HepG2 (cell line): ENCODE measurements at regions not wholly inside any gene's neighbourhood (a gene's known extent, or its start where the extent isn't known, plus 50 kb on each side); places are given as distances from the start of the nearest gene placed in this dataset.

Experiments
- ATAC-seq: fragments of 200-7000 bp; cut with Tn5 transposase; 3 replicates; pipeline ENCODE4 v1.9.1; 2020; ENCODE audit warnings: mild to moderate bottlenecking, moderate library complexity
- BruUV-seq: library from RNA; stranded (reverse); fragments of 400-500 nt; replicated peaks from 2 replicates; lab custom pipeline; 2021; lab: Mats Ljungman, UMichigan
- CTCF ChIA-PET: fragments of 300-600 bp; formaldehyde crosslinking; extraction: SDS; loops from one replicate; lab custom pipeline; 2021; ENCODE audit warnings: low total read pairs, inconsistent platforms, low intra/inter-chr PET ratio; lab: Yijun Ruan, JAX
- POLR2A ChIA-PET: fragments of 350-600 bp; sonication (Branson Sonifier 250); formaldehyde crosslinking; loops from one replicate; lab custom pipeline; 2020; ENCODE audit warnings: antibody characterized with exemption, inconsistent platforms; lab: Yijun Ruan, JAX
- DNase-seq: peaks from one replicate; pipeline ENCODE4 v3.0.0-alpha.2; 2015; ENCODE audit warnings: low spot score
- FAIRE-seq: peaks from 3 replicates; lab custom pipeline; 2011; peaks lifted over from hg19 to GRCh38; lab: Jason Lieb, UNC
- H2AFZ ChIP-seq: one replicate; pipeline ENCODE4 v1.6.1; 2011; ENCODE audit warnings: low read length, inconsistent platforms
- H3K27ac ChIP-seq: fragments of 300-600 bp; 3 replicates; pipeline ENCODE4 v1.8.0; 2011; ENCODE audit warnings: mixed run types, mild to moderate bottlenecking, mixed read lengths, low read length, inconsistent platforms; ENCODE audit not compliant: insufficient read depth; ENCODE audit errors: extremely low read length
- H3K27me3 ChIP-seq, 2 experiments: fragments of 200-600 bp in 1 of 2; 2 replicates in 1 of 2; 3 replicates in 1 of 2; pipeline versions ENCODE4 v1.6.0 to v1.8.0; 2011; ENCODE audit warnings: low read length in 2 of 2, mild to moderate bottlenecking in 2 of 2, moderate library complexity in 2 of 2, inconsistent platforms in 1 of 2; ENCODE audit not compliant: insufficient read depth in 2 of 2, control insufficient read depth in 1 of 2
- H3K36me3 ChIP-seq, 2 experiments: fragments of 200-600 bp in 1 of 2; replicated peaks in 1 of 2; 2 replicates in 1 of 2; 3 replicates in 1 of 2; pipeline versions ENCODE4 v1.5.1 to v1.8.0; 2011; ENCODE audit warnings: low read length in 2 of 2, inconsistent platforms in 1 of 2; ENCODE audit not compliant: insufficient read depth in 2 of 2, control insufficient read depth in 1 of 2
- H3K4me1 ChIP-seq: 2 replicates; pipeline ENCODE4 v1.5.1; 2012; ENCODE audit warnings: low read length, inconsistent platforms; ENCODE audit not compliant: insufficient read depth
- H3K4me2 ChIP-seq: 2 replicates; pipeline ENCODE4 v1.6.0; 2011; ENCODE audit warnings: low read depth, low read length, inconsistent platforms
- H3K4me3 ChIP-seq, 3 experiments: fragments of 200-600 bp in 1 of 3; sonication (generic), shearing (Covaris generic) in 1 of 3; replicated peaks in 1 of 3; 2 replicates each; pipeline ENCODE4 v1.5.1; 2011 to 2016; ENCODE audit warnings: low read length in 3 of 3, inconsistent platforms in 2 of 3, low read depth in 2 of 3, mild to moderate bottlenecking in 2 of 3, control low read depth in 1 of 3, mixed read lengths in 1 of 3; ENCODE audit not compliant: insufficient read depth in 1 of 3
- H3K79me2 ChIP-seq: one replicate; pipeline ENCODE4 v1.6.1; 2011; ENCODE audit warnings: low read length, inconsistent platforms; ENCODE audit not compliant: insufficient read depth
- H3K9ac ChIP-seq: 2 replicates; pipeline ENCODE4 v1.6.0; 2011; ENCODE audit warnings: mild to moderate bottlenecking, low read depth, low read length, inconsistent platforms; ENCODE audit not compliant: insufficient read depth
- H3K9me3 ChIP-seq: 2 replicates; pipeline ENCODE4 v1.5.1; 2012; ENCODE audit warnings: mild to moderate bottlenecking, low read length
- H4K20me1 ChIP-seq: 2 replicates; pipeline ENCODE4 v1.6.0; 2011; ENCODE audit warnings: inconsistent platforms, mild to moderate bottlenecking, low read length, moderate library complexity; ENCODE audit not compliant: insufficient read depth
- BCL6 ChIP-seq: IDR thresholded peaks from 2 replicates; pipeline ENCODE4 v1.6.1; 2016; ENCODE audit warnings: missing genetic modification reagents, missing compliant biosample characterization
- CBX5 ChIP-seq: sonication (generic); formaldehyde crosslinking; IDR thresholded peaks from 2 replicates; pipeline ENCODE4 v1.4.0; 2020; ENCODE audit warnings: missing genetic modification reagents, borderline replicate concordance
- ELF3 ChIP-seq: IDR thresholded peaks from 2 replicates; pipeline ENCODE4 v1.6.1; 2016; ENCODE audit warnings: missing genetic modification reagents, missing compliant biosample characterization
- NFE2 ChIP-seq: sonication (generic); formaldehyde crosslinking; IDR thresholded peaks from 2 replicates; pipeline ENCODE4 v1.4.0; 2020; ENCODE audit warnings: missing genetic modification reagents
- RBM22 ChIP-seq: fragments of 200-400 bp; formaldehyde crosslinking; optimal IDR thresholded peaks from 2 replicates; pipeline ENCODE3; 2017; ENCODE audit warnings: mild to moderate bottlenecking, low read length, moderate library complexity
- SP140L ChIP-seq: sonication (generic); formaldehyde crosslinking; IDR thresholded peaks from 2 replicates; pipeline ENCODE4 v1.4.0; 2020; ENCODE audit warnings: missing genetic modification reagents, borderline replicate concordance
- ZNF354B ChIP-seq: sonication (generic); formaldehyde crosslinking; IDR thresholded peaks from 2 replicates; pipeline ENCODE4 v1.8.0; 2022; ENCODE audit warnings: mild to moderate bottlenecking, missing genetic modification reagents
- ZNF792 ChIP-seq: IDR thresholded peaks from 2 replicates; pipeline ENCODE4 v1.6.1; 2016
- ZSCAN29 ChIP-seq: sonication (generic); formaldehyde crosslinking; conservative IDR thresholded peaks from 2 replicates; pipeline ENCODE4 v1.4.0; 2020; ENCODE audit warnings: mild to moderate bottlenecking, missing genetic modification reagents
- WGBS: methylation state at CpG from one replicate; pipeline ENCODE4 v1.1.6; 2017; ENCODE audit warnings: low lambda C conversion rate; 5-methylcytosine and 5-hydroxymethylcytosine counted together
- in situ Hi-C: cut with HindIII; loops from 2 replicates; pipeline ENCODE4 v1.10.0; 2017; ENCODE audit warnings: low pct_unique_long_range_greater_than_20kb; ENCODE audit not compliant: extremely low pct_ligation_motif_present
- intact Hi-C: fragments of 100-400 bp; cut with micrococcal nuclease; formaldehyde crosslinking; loops from one replicate; pipeline ENCODE4 v1.10.0; 2022; ENCODE audit not compliant: unreplicated experiment
- TF ChIP-seq, protein P1 (sequence below): IDR thresholded peaks from 2 replicates; pipeline ENCODE4 v1.4.0; 2020; ENCODE audit warnings: mild to moderate bottlenecking, missing genetic modification reagents
- TF ChIP-seq, protein P2 (sequence below): sonication (generic); formaldehyde crosslinking; IDR thresholded peaks from 2 replicates; pipeline ENCODE4 v1.9.0; 2021; ENCODE audit warnings: missing genetic modification reagents, borderline replicate concordance

DNA sequence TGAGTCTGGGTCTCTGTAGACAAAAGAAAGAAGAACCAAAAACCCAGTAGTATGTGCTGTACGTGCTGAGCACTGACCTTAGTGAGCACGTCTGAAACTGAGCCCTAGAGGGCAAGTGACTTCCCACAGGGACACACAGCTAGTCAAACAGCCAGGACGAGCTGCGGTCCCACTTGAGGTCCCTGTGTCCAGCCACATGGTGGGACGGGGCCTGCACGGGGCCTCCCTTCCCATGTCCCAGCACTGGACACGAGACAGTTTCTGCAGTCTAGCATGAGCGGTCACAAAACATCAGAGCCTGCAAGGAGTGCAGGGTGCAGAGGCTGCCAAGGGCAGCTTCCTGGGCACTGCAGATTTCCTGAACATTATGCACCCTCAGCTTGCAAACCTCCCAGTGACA, 121.6 kb downstream of the NCOR2 start:
- H3K36me3 ChIP-seq = peaks cover 13 to 24% of the 10 kb centered on the region in 2 experiments

More for the DNA sequence above, 121.6 kb downstream of the NCOR2 start:
- Histone ChIP-seq H3K9ac (no peak overlapping the region), H3K79me2 (no peaks in the 10 kb centered on the region), H2AFZ (no peak overlapping the region), H3K4me3 (no peak overlapping the region), H3K27me3 (no peaks in the 10 kb centered on the region), H3K4me1 (no peaks in the 10 kb centered on the region), H3K9me3 (no peaks in the 10 kb centered on the region), H3K27ac (no peak overlapping the region), H4K20me1 (no peaks in the 10 kb centered on the region), H3K4me2 (no peak overlapping the region)
- intact Hi-C loops = no loop called here
- in situ Hi-C loops = no loop called here
- no peak for FAIRE-seq
- ATAC-seq = no peak
- ChIA-PET POLR2A (no interaction called here), CTCF (no interaction called here)
- DNase-seq = no peak
- no TSS peak for BruUV-seq
- WGBS = 94% methylated on average over 2 of the region's 8 CpGs
- TF ChIP-seq ELF3 (CRISPR knock-in tag) = no peak
- no peak for TF ChIP-seq RBM22
- no peak for TF ChIP-seq ZNF792 (CRISPR knock-in tag)
- no peak for TF ChIP-seq NFE2
- no peak for TF ChIP-seq CBX5 (CRISPR knock-in tag)
- TF ChIP-seq, protein P1, sequence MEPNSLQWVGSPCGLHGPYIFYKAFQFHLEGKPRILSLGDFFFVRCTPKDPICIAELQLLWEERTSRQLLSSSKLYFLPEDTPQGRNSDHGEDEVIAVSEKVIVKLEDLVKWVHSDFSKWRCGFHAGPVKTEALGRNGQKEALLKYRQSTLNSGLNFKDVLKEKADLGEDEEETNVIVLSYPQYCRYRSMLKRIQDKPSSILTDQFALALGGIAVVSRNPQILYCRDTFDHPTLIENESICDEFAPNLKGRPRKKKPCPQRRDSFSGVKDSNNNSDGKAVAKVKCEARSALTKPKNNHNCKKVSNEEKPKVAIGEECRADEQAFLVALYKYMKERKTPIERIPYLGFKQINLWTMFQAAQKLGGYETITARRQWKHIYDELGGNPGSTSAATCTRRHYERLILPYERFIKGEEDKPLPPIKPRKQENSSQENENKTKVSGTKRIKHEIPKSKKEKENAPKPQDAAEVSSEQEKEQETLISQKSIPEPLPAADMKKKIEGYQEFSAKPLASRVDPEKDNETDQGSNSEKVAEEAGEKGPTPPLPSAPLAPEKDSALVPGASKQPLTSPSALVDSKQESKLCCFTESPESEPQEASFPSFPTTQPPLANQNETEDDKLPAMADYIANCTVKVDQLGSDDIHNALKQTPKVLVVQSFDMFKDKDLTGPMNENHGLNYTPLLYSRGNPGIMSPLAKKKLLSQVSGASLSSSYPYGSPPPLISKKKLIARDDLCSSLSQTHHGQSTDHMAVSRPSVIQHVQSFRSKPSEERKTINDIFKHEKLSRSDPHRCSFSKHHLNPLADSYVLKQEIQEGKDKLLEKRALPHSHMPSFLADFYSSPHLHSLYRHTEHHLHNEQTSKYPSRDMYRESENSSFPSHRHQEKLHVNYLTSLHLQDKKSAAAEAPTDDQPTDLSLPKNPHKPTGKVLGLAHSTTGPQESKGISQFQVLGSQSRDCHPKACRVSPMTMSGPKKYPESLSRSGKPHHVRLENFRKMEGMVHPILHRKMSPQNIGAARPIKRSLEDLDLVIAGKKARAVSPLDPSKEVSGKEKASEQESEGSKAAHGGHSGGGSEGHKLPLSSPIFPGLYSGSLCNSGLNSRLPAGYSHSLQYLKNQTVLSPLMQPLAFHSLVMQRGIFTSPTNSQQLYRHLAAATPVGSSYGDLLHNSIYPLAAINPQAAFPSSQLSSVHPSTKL = no peak
- no peak for TF ChIP-seq BCL6
- no peak for TF ChIP-seq ZSCAN29 (CRISPR knock-in tag)
- no peak for TF ChIP-seq SP140L (CRISPR knock-in tag)
- TF ChIP-seq ZNF354B (CRISPR knock-in tag) = no peak
- TF ChIP-seq, protein P2, sequence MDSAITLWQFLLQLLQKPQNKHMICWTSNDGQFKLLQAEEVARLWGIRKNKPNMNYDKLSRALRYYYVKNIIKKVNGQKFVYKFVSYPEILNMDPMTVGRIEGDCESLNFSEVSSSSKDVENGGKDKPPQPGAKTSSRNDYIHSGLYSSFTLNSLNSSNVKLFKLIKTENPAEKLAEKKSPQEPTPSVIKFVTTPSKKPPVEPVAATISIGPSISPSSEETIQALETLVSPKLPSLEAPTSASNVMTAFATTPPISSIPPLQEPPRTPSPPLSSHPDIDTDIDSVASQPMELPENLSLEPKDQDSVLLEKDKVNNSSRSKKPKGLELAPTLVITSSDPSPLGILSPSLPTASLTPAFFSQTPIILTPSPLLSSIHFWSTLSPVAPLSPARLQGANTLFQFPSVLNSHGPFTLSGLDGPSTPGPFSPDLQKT (CRISPR knock-in tag) = no peak
